Glomerular visceral epithelial cell (primary cell): ENCODE measurements at regions not wholly inside any gene's neighbourhood (a gene's known extent, or its start where the extent isn't known, plus 50 kb on each side); places are given as distances from the start of the nearest gene placed in this dataset.

Experiments used
- DNase-seq: peaks from one replicate; pipeline ENCODE4 v3.0.0-alpha.2; 2016; ENCODE audit errors: extremely low spot score

DNA sequence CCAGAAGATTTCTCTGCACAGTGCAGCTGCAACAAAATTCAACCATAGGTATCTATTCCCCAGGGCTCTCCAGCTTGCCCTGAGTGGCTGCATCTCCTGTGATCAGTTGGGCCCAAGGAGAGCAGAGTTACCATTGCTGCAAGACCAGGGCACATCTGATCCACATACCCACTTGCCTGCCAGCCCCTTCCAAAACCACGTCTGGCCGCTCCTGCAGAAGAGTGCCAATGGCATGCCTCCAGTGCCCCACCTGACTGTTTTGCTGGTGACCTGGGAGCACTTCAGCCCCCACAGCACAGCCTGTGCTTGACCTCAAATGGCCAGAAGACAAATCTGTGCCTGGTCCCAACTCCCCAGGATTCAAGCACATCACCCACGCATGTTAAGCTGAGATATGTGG lies 526.1 kb upstream of the GBE1 start:
- no peak for DNase-seq

- DNase-seq = peak; percentile 4
Observed at GRCh38 chr3:82281205-82281604, 519.8 kb upstream of the GBE1 start.

DNA sequence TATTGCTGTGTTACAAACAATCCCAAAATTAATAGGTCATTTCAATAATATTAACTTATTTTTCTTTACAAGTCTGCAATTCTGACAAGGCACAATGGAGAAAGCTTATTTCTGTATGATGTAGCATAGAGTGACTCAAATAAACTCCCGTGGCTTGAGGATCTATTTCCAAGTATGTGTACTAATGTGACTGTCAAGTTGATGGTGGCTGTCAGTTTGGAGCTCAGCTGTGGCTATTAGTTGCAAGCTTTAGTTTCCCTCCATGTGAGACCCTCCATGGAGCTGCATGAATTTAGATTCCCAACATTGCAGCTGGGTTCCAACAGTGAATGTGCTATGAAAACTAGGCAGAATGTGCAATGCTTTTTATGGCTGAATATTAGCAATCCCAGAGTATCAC lies 515.5 kb upstream of the GBE1 start:
- DNase-seq = no peak

GRCh38 chr3:82274897-82275296 lies 513.5 kb upstream of the GBE1 start:
- DNase-seq = no peak

GRCh38 chr3:82265747-82266146 lies 504.3 kb upstream of the GBE1 start:
- no peak for DNase-seq

- DNase-seq = no peak
Observed at GRCh38 chr3:82262193-82262592, 500.7 kb upstream of the GBE1 start.

DNA sequence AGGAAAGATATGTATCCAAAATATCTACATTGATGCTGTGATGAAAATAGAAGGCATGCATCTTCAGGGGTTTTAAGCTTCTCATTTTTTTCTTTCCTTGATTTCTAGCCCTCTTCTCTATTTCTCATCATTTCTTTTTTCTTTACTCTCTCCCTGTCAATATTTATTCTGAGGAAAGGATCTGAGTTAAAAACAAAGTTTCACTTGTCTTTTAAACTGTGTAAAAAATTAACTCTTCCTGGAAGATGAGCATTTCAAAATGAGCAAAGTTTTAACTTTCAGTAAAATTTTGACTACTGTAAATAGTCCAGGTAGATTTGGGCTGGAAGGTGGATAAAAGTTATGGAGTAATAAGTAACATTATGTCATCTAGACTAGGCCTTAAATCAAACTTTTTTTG lies 500.2 kb upstream of the GBE1 start:
- DNase-seq = no peak

- no peak for DNase-seq
Observed at GRCh38 chr3:82261013-82261412, 499.6 kb upstream of the GBE1 start.

GRCh38 chr3:82259994-82260393 lies 498.5 kb upstream of the GBE1 start:
- no peak for DNase-seq

GRCh38 chr3:82240322-82240721 lies 478.9 kb upstream of the GBE1 start:
- no peak for DNase-seq

DNA sequence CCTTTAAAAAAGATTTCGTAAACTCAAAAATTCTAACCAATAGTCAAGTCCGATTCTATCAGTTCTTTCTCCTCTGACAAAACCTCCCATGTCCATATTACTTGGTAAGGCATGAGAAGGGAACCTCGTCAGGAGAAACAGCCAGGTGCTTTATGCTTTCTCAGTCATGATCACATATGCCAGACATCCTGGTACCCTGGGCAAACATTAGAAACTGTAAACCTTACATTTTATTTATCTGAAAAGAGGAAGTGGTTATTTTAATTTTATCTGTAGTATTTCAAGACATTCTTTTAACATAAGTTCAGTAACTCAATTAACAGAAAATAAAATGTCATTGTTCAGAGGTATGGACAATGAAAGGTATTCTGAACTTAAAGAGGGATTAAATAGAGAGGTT lies 474.8 kb upstream of the GBE1 start:
- no peak for DNase-seq

GRCh38 chr3:82229397-82229796 lies 468.0 kb upstream of the GBE1 start:
- no peak for DNase-seq

DNA sequence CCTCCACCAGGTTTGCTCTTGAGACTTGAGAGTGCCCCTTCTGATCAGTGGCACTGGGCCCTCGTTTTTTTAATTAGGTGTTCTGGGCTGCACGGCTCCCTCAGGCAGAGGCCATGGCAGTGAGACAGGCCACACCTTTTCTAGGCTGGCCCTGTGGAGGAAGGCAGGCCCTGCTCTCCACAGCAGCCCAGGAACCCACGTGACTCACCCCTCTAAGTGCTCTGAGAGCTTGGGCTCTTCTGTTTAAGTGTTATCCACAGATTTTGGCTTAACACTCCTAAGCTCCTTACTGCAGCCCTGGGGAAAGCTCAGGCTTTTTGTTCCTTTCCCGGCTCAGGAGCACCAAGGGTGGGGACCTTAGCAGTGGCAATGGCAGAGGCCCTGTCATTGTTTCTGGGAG lies 463.2 kb upstream of the GBE1 start:
- DNase-seq = no peak

GRCh38 chr3:82222401-82222800 lies 461.0 kb upstream of the GBE1 start:
- no peak for DNase-seq

DNA sequence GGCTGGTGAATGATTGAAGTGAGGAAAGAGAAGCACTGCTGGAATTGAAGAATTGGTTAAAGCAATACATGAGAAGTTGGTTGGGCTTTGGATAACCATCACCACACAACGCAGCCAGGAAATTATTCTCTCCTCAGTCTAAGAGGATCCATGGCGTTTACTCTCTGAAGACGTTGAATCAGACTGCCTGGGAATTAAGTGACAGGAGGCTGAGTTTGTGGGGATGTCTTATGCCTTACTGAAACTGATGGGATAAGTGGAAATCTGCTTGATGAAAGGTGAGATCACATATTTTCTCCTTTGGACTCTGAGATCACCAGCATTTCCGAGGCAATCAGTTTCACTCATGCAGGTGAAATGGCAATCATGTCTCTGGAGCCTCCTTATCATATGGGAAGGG lies 456.1 kb upstream of the GBE1 start:
- no peak for DNase-seq

GRCh38 chr3:82208002-82208710 lies 446.7 kb upstream of the GBE1 start:
- no peak for DNase-seq

GRCh38 chr3:82202269-82202668 lies 440.8 kb upstream of the GBE1 start:
- DNase-seq = no peak

DNA sequence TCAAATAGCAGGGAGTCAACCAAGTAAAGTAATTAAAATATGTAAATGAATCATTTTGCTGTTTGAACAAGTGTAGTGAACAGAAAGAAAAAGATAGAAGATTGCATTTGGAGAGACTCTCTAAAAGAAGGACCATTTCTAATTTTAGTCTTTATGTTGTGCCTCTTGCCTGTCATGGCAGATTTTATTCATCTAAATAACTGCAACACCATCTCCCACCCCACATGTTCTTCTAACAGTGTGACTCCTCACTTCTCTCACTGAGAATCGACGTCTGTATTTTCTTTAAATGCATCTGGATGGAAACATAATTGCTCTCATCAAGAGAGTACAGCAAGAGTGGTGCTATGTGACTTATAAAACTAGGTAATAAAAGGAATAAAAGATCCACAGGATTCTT lies 439.9 kb upstream of the GBE1 start:
- DNase-seq = no peak

- DNase-seq = no peak
Observed at GRCh38 chr3:82198009-82198408, 436.6 kb upstream of the GBE1 start.

DNA sequence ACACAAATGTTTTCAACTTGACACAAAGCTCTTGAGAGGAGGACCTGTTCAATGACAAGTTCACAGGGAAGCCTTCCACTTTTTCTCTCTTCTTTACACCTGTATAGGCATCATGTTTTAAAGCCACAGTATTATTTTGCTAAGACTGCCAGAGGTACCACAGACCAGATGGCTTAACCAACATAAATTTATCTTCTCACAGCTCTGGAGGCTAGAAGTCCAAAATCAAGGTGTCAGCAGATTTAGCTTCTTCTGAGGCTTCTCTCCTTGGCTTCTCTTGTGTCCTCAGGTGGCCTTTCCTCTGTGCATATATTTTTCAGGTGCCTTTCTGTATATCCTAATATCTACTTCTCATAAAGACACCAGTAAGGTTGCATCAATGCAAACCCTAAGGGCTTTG lies 435.2 kb upstream of the GBE1 start:
- DNase-seq = no peak

- no peak for DNase-seq
Observed at GRCh38 chr3:82194870-82195269, 433.4 kb upstream of the GBE1 start.

DNA sequence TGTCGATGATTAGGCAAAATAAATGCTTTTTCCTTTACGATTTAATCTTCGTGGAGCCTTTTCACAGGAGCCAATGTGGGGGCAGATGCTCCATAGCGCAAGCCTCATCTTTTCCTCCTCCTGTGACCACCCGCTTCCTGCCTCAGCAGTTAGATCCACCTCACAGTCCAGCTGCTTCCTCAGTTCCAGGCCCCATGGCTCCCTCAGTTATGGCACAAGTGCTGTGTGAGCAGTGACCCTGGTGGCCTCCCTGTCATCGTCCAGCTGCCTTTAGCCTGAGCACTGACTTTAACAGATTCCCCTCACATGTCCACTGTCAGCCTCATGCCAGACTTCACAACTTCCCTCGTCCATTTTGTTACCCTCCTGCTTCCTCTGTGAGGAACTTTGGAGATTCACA lies 424.6 kb upstream of the GBE1 start:
- DNase-seq = no peak

DNA sequence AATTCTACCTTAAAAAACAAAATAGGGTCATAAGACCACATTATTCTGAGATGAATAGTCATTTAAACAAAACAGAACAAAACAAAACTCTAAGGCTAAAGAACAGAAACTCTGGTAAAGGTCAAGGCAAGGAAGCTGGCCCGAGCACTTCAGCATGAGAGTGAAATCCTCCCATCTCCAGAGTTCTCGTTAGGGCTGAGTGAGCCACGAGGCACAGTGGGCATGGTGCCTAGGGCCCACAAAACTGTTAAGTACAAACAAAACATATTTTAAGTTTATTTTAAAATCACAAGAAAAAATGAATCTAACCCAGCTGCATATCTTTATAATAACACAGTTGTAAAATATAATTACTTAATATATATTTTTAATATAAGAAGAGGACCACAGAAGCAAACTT lies 417.8 kb upstream of the GBE1 start:
- no peak for DNase-seq

- no peak for DNase-seq
Observed at GRCh38 chr3:82178291-82178690, 416.8 kb upstream of the GBE1 start.
